GM12865 (cell line): ENCODE measurements at regions not wholly inside any gene's neighbourhood (a gene's known extent, or its start where the extent isn't known, plus 50 kb on each side); places are given as distances from the start of the nearest gene placed in this dataset.
A peak's percentile ranks its signal among the peaks of the same experiment; 100 is the strongest.

Experiments
- DNase-seq: peaks from one replicate; pipeline ENCODE4 v3.0.0; 2010; ENCODE audit warnings: low read depth
- H3K4me3 ChIP-seq: 2 replicates; pipeline ENCODE4 v1.5.1; 2011; ENCODE audit warnings: mild to moderate bottlenecking, low read depth, low read length, control low read depth
- TF ChIP-seq, protein P1 (sequence below): IDR thresholded peaks from 2 replicates; pipeline ENCODE4 v1.5.1; 2011; ENCODE audit warnings: low read length, control low read depth, low read depth, inconsistent platforms; ENCODE audit not compliant: insufficient read depth; ENCODE audit errors: missing control alignments

DNA sequence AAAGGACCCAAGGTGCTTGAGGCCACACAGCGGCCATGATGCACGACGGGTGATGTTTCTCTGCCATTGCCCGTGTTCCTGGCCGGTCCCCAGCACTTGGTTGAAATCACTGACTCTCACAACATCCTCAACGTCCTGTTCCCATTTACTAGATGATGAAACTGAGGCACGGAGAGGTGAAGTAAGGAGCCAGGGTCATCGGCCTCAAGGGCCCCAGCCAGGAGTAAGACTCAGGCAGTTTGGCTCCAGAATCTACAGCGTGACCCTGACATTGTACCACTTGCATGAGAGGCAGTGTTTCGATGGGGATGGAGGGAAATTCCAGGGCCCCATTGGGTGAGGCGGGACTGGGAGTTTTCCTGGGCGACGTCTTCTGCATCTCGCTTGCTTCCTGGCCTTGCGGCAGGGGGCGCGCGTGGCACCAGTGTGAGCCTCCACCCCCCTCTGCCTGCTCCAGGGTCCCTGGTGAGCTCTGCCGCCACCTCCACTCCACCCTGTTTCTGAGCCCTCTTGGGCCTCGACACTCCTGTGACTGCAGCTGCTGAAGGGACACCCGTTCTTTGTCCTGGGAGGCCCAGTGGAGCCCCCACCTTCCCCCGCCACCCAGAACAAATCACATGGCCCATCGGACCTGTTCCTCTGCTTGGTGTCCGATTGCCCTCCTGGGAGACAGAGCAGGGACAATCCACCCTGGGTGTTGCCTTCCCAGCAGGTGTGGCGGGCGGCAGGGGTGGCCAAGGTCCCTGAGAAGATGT is 133.0 kb upstream of the GSE1 start:
- H3K4me3 ChIP-seq: no peak overlapping the region
- DNase-seq: peak; percentile 64
- TF ChIP-seq, protein P1, sequence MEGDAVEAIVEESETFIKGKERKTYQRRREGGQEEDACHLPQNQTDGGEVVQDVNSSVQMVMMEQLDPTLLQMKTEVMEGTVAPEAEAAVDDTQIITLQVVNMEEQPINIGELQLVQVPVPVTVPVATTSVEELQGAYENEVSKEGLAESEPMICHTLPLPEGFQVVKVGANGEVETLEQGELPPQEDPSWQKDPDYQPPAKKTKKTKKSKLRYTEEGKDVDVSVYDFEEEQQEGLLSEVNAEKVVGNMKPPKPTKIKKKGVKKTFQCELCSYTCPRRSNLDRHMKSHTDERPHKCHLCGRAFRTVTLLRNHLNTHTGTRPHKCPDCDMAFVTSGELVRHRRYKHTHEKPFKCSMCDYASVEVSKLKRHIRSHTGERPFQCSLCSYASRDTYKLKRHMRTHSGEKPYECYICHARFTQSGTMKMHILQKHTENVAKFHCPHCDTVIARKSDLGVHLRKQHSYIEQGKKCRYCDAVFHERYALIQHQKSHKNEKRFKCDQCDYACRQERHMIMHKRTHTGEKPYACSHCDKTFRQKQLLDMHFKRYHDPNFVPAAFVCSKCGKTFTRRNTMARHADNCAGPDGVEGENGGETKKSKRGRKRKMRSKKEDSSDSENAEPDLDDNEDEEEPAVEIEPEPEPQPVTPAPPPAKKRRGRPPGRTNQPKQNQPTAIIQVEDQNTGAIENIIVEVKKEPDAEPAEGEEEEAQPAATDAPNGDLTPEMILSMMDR: peak; percentile 76

DNA sequence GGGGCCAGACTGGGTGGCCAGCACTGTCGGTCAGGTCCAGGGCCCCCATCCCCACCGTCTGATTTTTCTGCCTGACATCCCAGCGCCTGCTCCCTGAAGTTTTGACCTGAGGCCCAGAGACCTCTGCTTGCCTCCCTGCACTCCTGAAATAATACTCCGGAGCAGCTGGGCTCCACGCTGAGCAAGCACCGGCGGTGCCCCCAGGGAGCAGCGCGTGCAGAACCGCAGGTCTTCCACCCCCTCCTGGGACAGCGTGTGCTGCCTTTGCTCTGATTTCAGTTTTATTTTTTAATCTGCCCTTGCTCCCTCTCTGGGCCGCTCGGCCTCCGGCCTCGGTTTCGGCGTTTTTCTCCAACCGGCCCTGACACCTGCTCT is 132.4 kb upstream of the GSE1 start:
- DNase-seq: peak; percentile 30
- TF ChIP-seq, protein P1: no peak
- no peak overlapping the region for H3K4me3 ChIP-seq

DNA sequence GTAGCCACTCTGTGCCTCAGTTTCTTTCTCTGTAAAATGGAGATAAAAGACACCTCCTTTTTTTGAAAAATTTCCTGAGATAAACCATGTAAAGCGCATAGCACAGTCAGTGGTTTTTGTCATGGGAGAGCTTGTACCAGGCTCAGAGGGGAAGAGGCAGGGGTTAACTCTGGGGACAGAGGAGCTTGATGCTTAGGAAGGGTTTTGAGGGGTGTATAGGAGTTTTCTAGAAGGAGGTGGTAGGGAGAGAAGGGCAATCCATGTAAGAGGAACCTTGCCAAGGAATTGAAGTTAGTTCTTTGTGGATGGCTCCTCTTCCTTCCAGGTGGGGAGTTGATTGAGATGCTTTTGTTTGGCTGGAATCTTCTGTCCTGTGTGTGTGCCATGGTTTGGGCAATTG is 131.9 kb upstream of the GSE1 start:
- TF ChIP-seq, protein P1: no peak
- no peak for DNase-seq
- no peak overlapping the region for H3K4me3 ChIP-seq

DNA sequence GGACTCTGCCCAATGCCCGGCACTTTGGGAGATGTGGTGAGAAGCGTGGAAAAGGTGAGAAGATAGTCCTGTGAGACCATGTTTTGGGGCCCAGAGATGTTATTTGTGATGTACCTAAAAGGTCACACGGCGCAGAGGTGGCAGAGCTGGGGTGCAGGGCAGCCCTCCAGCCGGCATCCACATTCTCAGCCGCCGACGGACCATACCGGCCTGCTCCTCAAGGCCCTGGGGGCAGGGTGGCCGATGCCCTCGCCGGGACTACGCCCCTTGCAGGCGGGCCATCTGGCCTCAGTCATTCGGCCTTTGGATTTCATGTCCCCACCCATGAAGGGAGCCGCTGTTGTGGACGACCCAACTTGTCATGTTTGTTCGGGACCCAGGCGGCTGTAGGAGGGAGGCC is 131.4 kb upstream of the GSE1 start:
- TF ChIP-seq, protein P1: no peak
- H3K4me3 ChIP-seq: no peak overlapping the region
- DNase-seq: no peak

DNA sequence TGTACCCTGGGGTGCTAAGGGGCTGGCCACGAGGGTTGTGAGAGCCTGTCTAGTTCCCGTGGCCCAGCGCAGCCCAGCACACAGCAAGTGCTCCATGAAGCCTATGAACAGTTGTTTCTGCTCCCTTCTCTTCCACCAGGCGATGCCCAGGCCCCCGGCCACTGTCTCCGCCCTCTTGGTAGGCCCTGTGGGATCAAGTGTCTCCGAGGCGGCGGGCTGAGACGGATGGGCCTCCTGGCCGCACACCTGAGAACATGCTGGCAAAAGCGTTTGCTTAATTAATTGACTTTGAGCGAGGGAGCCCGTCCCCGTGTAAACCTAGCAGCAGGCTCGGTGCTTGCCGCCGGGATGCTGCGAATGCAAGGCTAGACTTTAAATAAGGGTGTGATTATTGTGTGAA is 129.7 kb upstream of the GSE1 start:
- no peak for DNase-seq
- TF ChIP-seq, protein P1: no peak
- H3K4me3 ChIP-seq: no peak overlapping the region

DNA sequence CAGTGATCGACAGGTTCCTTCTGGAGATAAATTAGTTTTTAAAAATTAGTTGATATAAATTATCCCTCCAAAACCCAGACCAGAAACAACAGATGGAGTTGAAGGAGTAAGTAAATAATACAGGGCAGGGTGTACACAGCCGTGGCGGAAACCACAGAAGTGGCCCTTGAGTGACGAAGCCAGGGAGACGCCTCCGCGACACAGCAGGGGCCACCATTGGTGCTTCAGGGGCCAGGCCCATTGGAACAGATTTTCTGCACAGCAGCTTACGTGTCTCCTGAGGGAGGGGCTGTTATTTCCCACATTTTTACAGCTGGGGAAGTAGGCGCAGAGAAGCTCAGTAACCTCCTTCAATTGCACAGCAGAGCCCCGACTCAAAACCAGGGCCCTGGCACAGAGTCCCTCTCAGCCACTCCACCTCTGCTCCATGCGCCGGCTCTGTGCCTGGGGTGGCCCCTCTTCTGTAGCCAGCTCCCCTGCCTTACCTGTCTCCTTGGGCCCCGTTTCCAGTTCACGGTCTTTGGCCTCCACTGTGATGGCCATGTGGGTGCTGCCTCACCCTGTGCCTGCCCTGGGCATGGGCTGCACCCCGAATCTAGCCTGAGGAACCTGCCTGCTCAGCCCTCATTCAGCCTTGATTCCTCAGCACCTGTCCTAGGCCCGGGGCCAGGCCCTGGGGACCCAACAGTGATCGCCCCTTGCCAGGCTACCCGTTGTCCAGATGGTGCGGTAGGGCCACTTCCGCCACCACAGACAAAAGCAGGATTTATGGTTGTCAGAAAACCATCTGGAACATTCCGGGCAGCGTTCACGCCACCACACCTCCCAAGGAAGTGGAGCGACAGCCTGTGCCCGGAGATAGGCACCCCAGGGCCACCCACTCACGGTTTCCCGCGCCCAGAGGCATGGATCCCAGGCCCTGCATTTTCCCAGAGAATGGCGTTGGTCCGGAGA is 128.5 kb upstream of the GSE1 start:
- no peak for DNase-seq
- H3K4me3 ChIP-seq: no peak overlapping the region
- TF ChIP-seq, protein P1: no peak
